Activated CD4-positive, alpha-beta T cell treated with anti-CD3 and anti-CD28 coated beads, Interleukin-2, amount 10 ng/mL, durations not matched to agents 24 days and 14 days (primary cell): ENCODE measurements at regions not wholly inside any gene's neighbourhood (a gene's known extent, or its start where the extent isn't known, plus 50 kb on each side); places are given as distances from the start of the nearest gene placed in this dataset.
"Not testable (repeated sequence)": the region's sequence is repeated elsewhere in the genome, so short reads cannot be mapped to it uniquely, and the experiment has no call there.

Experiments
- DNase-seq: peaks from one replicate; pipeline ENCODE4 v3.0.0; 2022
- H3K27ac Mint-ChIP-seq: one replicate; pipeline ENCODE4 v1.8.0; 2022; ENCODE audit warnings: mild to moderate bottlenecking, mixed read lengths
- H3K27me3 Mint-ChIP-seq: one replicate; pipeline ENCODE4 v1.8.0; 2022; ENCODE audit warnings: mixed read lengths
- H3K36me3 Mint-ChIP-seq: one replicate; pipeline ENCODE4 v1.8.0; 2022; ENCODE audit warnings: low read depth, mild to moderate bottlenecking, mixed read lengths
- H3K4me1 Mint-ChIP-seq: one replicate; pipeline ENCODE4 v1.8.0; 2021; ENCODE audit warnings: mixed read lengths
- H3K4me3 Mint-ChIP-seq: one replicate; pipeline ENCODE4 v1.8.0; 2022; ENCODE audit warnings: mild to moderate bottlenecking, moderate library complexity, mixed read lengths
- H3K9me3 Mint-ChIP-seq: one replicate; pipeline ENCODE4 v1.8.0; 2021; ENCODE audit warnings: mixed read lengths
- intact Hi-C: fragments of 100-400 bp; cut with micrococcal nuclease; formaldehyde crosslinking; loops from one replicate; pipeline ENCODE4 v1.15.1; 2023

GRCh38 chr6:50899306-50899870 lies 80.7 kb downstream of the TFAP2B start:
- no peaks in the 10 kb centered on the region for H3K36me3 Mint-ChIP-seq
- DNase-seq: no peak
- no peaks in the 10 kb centered on the region for H3K9me3 Mint-ChIP-seq
- no peak overlapping the region for H3K27ac Mint-ChIP-seq
- no peak overlapping the region for H3K4me3 Mint-ChIP-seq
- no peaks in the 10 kb centered on the region for H3K4me1 Mint-ChIP-seq
- H3K27me3 Mint-ChIP-seq: no peaks in the 10 kb centered on the region
- intact Hi-C loops: no loop called here

GRCh38 chr6:50902260-50902659 lies 83.6 kb downstream of the TFAP2B start:
- Mint-ChIP-seq H3K4me3 (no peak overlapping the region), H3K4me1 (no peaks in the 10 kb centered on the region), H3K36me3 (no peaks in the 10 kb centered on the region), H3K9me3 (no peaks in the 10 kb centered on the region), H3K27me3 (no peaks in the 10 kb centered on the region), H3K27ac (no peak overlapping the region)
- DNase-seq: no peak
- intact Hi-C loops: no loop called here

- Mint-ChIP-seq H3K9me3 (no peaks in the 10 kb centered on the region), H3K36me3 (no peaks in the 10 kb centered on the region)
These were observed 86.6 kb downstream of the TFAP2B start for GRCh38 chr6:50905297-50905696.

GRCh38 chr6:50907565-50907964 lies 88.9 kb downstream of the TFAP2B start:
- Mint-ChIP-seq H3K36me3 (no peaks in the 10 kb centered on the region), H3K27me3 (no peaks in the 10 kb centered on the region), H3K4me1 (no peaks in the 10 kb centered on the region), H3K27ac (no peak overlapping the region), H3K9me3 (no peaks in the 10 kb centered on the region), H3K4me3 (no peak overlapping the region)
- intact Hi-C loops: no loop called here
- no peak for DNase-seq

More at GRCh38 chr6:50905297-50905696, 86.6 kb downstream of the TFAP2B start:
- intact Hi-C loops: no loop called here
- no peaks in the 10 kb centered on the region for H3K27me3 Mint-ChIP-seq
- H3K4me1 Mint-ChIP-seq: no peaks in the 10 kb centered on the region
- no peak overlapping the region for H3K4me3 Mint-ChIP-seq
- H3K27ac Mint-ChIP-seq: no peak overlapping the region
- no peak for DNase-seq

DNA sequence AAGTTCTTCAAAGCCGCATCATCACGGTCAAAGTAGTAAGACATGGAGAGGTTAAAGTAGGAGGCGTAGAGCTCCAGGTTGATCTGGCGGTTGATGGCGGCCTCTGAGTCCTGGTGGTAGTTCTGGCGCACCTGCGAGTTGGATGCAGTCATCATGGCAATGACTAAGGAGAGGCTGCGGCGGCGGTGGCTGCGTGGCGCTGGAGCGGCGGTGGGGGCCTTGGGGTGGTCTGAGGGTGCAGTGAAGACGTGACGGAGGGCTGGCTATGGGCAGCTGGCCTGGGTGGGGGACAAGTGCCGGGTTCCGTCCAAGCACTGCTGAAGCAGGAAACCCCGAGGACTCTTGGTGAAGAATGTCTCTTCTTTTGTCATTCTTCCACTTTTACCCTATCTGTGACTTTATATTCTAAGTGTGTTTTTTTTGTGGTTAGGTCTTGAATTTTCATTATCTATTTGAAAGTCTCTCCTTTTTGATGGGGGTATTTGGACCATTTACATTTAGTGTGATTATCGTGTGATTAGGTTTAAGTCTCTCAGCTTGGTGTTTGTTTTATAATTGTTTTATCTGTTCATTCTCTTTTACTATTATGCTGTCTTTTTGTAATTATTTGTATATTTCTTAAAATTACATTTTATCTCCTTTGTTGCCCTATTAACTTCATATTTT lies 94.6 kb downstream of the TFAP2B start:
- no peak for DNase-seq
- H3K4me3 Mint-ChIP-seq: no peak overlapping the region
- H3K9me3 Mint-ChIP-seq: peaks cover 4% of the 10 kb centered on the region
- intact Hi-C loops: no loop called here
- no peak overlapping the region for H3K27ac Mint-ChIP-seq
- H3K4me1 Mint-ChIP-seq: no peaks in the 10 kb centered on the region
- no peaks in the 10 kb centered on the region for H3K36me3 Mint-ChIP-seq
- H3K27me3 Mint-ChIP-seq: no peaks in the 10 kb centered on the region

- H3K27ac Mint-ChIP-seq, DNase-seq, intact Hi-C loops, H3K4me1 Mint-ChIP-seq, H3K4me3 Mint-ChIP-seq, H3K9me3 Mint-ChIP-seq, H3K27me3 Mint-ChIP-seq, H3K36me3 Mint-ChIP-seq: not testable (repeated sequence)
These were observed 102.7 kb downstream of the TFAP2B start for GRCh38 chr6:50921378-50921777.

- H3K36me3 Mint-ChIP-seq: no peaks in the 10 kb centered on the region
- no peaks in the 10 kb centered on the region for H3K4me1 Mint-ChIP-seq
- peaks cover 6% of the 10 kb centered on the region for H3K9me3 Mint-ChIP-seq
- no peak overlapping the region for H3K4me3 Mint-ChIP-seq
- intact Hi-C loops: no loop called here
- no peak overlapping the region for H3K27ac Mint-ChIP-seq
- no peak for DNase-seq
- no peaks in the 10 kb centered on the region for H3K27me3 Mint-ChIP-seq
These were observed 103.3 kb downstream of the TFAP2B start for GRCh38 chr6:50921968-50922367.

DNA sequence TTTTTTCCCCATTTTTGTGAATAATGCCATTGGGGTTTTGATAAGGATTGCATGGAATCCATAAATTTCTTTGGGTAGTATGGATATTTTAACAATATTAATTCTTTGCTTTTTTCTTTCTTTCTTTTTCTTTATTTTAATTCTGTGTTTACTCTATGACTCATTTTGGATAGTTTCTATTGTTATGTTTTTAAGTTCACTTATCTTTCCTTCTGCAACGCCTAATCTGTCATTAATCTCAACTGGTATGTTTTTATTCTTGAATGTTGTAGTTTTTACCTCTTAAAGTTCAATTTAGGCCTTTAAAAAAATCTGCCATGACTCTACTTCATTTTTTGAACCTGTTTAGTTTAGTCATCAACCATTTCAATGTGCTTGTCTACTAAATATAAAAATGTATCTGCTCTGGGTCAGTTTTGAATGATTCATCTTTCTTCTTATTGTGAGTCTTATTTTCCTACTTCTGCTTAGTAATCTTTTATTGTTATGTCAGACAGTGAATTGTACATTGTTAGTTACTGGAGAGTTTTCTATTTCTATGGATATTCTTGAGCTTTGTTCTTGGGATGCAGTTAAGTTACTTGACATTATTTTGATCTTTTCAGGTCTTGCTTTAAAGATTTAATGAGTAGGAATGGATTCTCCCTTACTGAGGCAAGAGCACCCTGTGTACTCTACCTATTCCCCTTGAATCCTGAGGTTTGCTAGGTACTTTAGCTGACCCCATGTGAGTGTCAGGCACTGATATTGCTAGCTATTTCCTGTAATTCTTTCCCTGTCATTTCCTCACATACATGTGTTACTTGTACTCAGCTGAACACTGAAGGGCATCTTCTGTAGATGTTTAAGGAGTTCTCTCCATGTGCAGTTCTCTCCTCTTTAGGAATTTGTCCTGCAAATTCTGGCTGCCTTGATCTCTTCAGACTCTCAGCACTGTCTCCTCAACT lies 104.2 kb downstream of the TFAP2B start:
- Mint-ChIP-seq H3K9me3 (peaks cover 6% of the 10 kb centered on the region), H3K4me1 (no peaks in the 10 kb centered on the region), H3K4me3 (no peak overlapping the region), H3K27me3 (no peaks in the 10 kb centered on the region), H3K27ac (no peak overlapping the region), H3K36me3 (no peaks in the 10 kb centered on the region)
- intact Hi-C loops: no loop called here
- DNase-seq: no peak

DNA sequence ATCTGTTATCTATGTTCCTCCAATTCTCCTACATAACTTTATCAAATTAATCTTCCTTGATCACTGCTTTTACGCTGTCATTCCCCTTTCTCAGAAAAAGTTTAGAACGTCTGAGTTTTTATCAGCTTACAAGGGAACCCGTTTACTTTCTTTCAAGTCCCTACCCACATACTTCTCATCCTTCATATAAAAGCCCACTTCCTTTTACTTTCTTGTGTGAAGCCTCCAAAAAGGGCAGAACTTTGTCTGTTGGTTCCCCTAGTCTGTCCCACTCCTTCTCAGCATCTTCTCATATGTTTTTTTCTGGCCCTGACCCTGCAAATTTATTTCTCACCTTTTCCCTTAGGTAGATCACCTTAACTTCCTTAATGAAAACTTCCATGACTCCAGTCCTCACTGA lies 106.1 kb downstream of the TFAP2B start:
- Mint-ChIP-seq H3K4me3 (no peak overlapping the region), H3K4me1 (no peaks in the 10 kb centered on the region), H3K36me3 (no peaks in the 10 kb centered on the region), H3K9me3 (peaks cover 6% of the 10 kb centered on the region), H3K27ac (no peak overlapping the region), H3K27me3 (no peaks in the 10 kb centered on the region)
- no peak for DNase-seq
- intact Hi-C loops: no loop called here

DNA sequence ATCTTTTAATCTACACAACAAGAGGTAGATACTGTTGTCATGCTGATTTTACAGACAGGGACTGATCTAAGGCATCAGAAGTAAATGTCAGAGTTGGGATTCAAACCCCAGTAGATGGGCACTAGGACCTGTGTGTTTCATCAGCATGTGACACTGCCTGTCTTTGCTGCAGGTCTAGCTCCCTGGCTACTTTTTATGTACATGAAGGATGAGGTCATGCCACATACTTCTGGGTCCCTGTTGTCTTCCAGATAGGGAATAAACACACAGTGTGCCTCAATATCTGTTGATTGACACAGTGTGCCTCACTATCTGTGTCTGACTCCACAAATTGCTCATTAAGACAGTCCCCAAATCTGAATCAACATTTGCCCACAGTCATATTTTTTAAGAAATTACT lies 106.9 kb downstream of the TFAP2B start:
- Mint-ChIP-seq H3K4me1 (no peaks in the 10 kb centered on the region), H3K27me3 (no peaks in the 10 kb centered on the region), H3K27ac (no peak overlapping the region), H3K36me3 (no peaks in the 10 kb centered on the region), H3K4me3 (no peak overlapping the region), H3K9me3 (peaks cover 6% of the 10 kb centered on the region)
- no peak for DNase-seq
- intact Hi-C loops: no loop called here

DNA sequence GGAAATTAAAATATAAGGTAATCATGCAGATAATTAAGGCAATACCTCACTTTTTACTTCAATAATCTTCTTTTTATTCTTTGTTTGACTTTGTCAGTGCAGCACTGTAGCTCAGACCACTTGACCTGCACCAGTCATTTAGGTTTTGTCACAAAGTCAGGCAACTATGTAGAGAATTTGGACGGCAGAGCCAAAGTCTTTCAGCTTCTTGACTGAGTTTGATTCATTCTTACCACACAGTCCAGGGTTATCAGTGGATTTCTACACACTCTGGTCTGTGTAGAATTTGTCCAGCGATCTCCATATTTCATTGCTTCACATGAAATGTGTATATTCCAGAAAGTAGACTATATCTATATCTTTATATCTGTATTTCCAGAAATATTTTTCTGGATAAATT lies 107.3 kb downstream of the TFAP2B start:
- H3K27ac Mint-ChIP-seq: no peak overlapping the region
- H3K27me3 Mint-ChIP-seq: no peaks in the 10 kb centered on the region
- no peaks in the 10 kb centered on the region for H3K4me1 Mint-ChIP-seq
- no peak for DNase-seq
- H3K9me3 Mint-ChIP-seq: peaks cover 6% of the 10 kb centered on the region
- no peak overlapping the region for H3K4me3 Mint-ChIP-seq
- no peaks in the 10 kb centered on the region for H3K36me3 Mint-ChIP-seq
- intact Hi-C loops: no loop called here

- Mint-ChIP-seq H3K9me3 (peaks cover 2% of the 10 kb centered on the region), H3K36me3 (no peaks in the 10 kb centered on the region), H3K4me3 (no peak overlapping the region), H3K27ac (no peak overlapping the region), H3K27me3 (no peaks in the 10 kb centered on the region), H3K4me1 (no peaks in the 10 kb centered on the region)
- intact Hi-C loops: no loop called here
- DNase-seq: no peak
These were observed 109.1 kb downstream of the TFAP2B start for GRCh38 chr6:50927800-50928199.

DNA sequence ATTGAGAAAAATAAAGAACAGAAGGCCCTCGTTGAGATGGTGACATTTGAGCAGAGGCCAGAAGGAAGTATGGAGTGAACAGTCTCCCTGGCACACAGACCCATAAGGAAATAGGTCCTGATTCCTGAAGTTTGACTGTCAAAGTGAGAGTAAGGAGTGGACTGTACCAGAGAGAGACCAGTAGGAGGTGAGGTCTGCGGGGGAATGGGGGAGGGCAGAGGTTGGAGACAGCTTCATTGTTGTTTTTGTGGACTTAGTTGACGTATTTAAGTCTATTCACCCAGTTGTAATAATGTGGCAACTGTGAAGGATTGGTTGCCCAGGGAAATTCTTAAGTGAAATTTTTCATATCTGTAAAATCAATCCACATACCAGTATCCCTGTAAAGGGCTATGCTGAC lies 110.7 kb downstream of the TFAP2B start:
- no peaks in the 10 kb centered on the region for H3K4me1 Mint-ChIP-seq
- no peaks in the 10 kb centered on the region for H3K36me3 Mint-ChIP-seq
- no peak overlapping the region for H3K4me3 Mint-ChIP-seq
- H3K27ac Mint-ChIP-seq: no peak overlapping the region
- H3K9me3 Mint-ChIP-seq: no peaks in the 10 kb centered on the region
- DNase-seq: no peak
- intact Hi-C loops: no loop called here
- H3K27me3 Mint-ChIP-seq: no peaks in the 10 kb centered on the region

DNA sequence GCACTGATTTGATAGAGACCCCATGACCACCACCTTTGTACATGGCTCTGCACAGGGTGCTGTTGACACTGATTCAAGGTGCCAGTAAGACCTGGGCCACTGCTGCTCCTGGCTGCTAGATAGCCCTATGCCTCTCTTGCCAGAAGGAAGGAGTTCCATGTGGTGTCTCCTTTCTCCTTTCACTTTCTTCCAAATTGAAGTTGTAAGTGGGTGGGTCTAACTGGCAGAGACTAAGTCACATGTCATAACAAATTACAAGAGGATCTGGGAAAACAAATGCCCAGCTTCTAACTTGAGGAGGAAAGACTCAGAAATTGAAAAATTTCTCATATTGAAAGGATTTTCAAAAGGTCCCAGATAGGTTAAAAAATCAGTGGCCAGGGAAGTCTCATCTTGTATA lies 116.8 kb downstream of the TFAP2B start:
- H3K27me3 Mint-ChIP-seq: no peaks in the 10 kb centered on the region
- H3K27ac Mint-ChIP-seq: no peak overlapping the region
- intact Hi-C loops: no loop called here
- H3K36me3 Mint-ChIP-seq: no peaks in the 10 kb centered on the region
- no peak for DNase-seq
- H3K4me3 Mint-ChIP-seq: no peak overlapping the region
- H3K9me3 Mint-ChIP-seq: no peaks in the 10 kb centered on the region
- H3K4me1 Mint-ChIP-seq: no peaks in the 10 kb centered on the region
